ENCODE measurements at regions not wholly inside any gene's neighbourhood (a gene's known extent, or its start where the extent isn't known, plus 50 kb on each side); places are given as distances from the start of the nearest gene placed in this dataset.

- Mint-ChIP-seq H3K27me3 (ENCODE audit: insufficient read depth, low read depth, poor library complexity) (no peaks in the 10 kb centered on the region), H3K27ac (no peak overlapping the region), H3K36me3 (ENCODE audit: low read depth) (no peaks in the 10 kb centered on the region), H3K4me3 (no peak overlapping the region), H3K9me3 (no peaks in the 10 kb centered on the region; the same call in 2 of the 3 replicates), H3K4me1 (peaks cover 11% of the 10 kb centered on the region; the same call in 2 of the 3 replicates)
- H4K20me1 ChIP-seq (replicated peaks; ENCODE audit: insufficient read depth), result no peaks in the 10 kb centered on the region
- H2AFZ ChIP-seq, result peak overlapping the region; percentile 23; the same call in 1 of the 2 replicates
- DNase-seq (ENCODE audit: low spot score) (no peak), ATAC-seq (no peak)
- no peak overlapping the region for H3K4me3 ChIP-seq
- H3K36me3 ChIP-seq (ENCODE audit: insufficient read depth), result no peaks in the 10 kb centered on the region
- H3K4me1 ChIP-seq (ENCODE audit: insufficient read depth), result peaks cover 8% of the 10 kb centered on the region
- H3F3A ChIP-seq (replicated peaks; ENCODE audit: low read depth), result no peaks in the 10 kb centered on the region
- H3K79me2 ChIP-seq (replicated peaks; ENCODE audit: insufficient read depth), result no peaks in the 10 kb centered on the region
- no peak overlapping the region for H3K27ac ChIP-seq (ENCODE audit: low read depth)
- no peak overlapping the region for H3K4me2 ChIP-seq
- TF ChIP-seq POLR2AphosphoS5 (IDR thresholded peaks at IDR 0.05; ENCODE audit: low read depth), result no peak
- no peak for TF ChIP-seq CREB1 (CRISPR knock-in tag; IDR thresholded peaks at IDR 0.05; ENCODE audit: low read depth)
- TF ChIP-seq ETS1 (IDR thresholded peaks at IDR 0.05), result no peak
- no peak for TF ChIP-seq STAT1 (IDR thresholded peaks at IDR 0.05; ENCODE audit: unreplicated experiment)
- H3K27me3 ChIP-seq (ENCODE audit: insufficient read depth), result no peaks in the 10 kb centered on the region
- H3K9me2 ChIP-seq (ENCODE audit: insufficient read depth), result no peaks in the 10 kb centered on the region
Observed at GRCh38 chr3:25084016-25084415, 344.0 kb upstream of the RARB start.

GRCh38 chr3:25086721-25087120, 341.3 kb upstream of the RARB start:
- Histone ChIP-seq H3K79me2 (replicated peaks; ENCODE audit: insufficient read depth) (no peaks in the 10 kb centered on the region), H2AFZ (no peak overlapping the region), H3K4me1 (ENCODE audit: insufficient read depth) (peaks cover 28% of the 10 kb centered on the region), H3K27me3 (ENCODE audit: insufficient read depth) (no peaks in the 10 kb centered on the region), H3K9me2 (ENCODE audit: insufficient read depth) (no peaks in the 10 kb centered on the region), H3F3A (replicated peaks; ENCODE audit: low read depth) (no peaks in the 10 kb centered on the region), H3K4me3 (no peak overlapping the region), H4K20me1 (replicated peaks; ENCODE audit: insufficient read depth) (no peaks in the 10 kb centered on the region), H3K4me2 (no peak overlapping the region), H3K27ac (ENCODE audit: low read depth) (no peak overlapping the region), H3K36me3 (ENCODE audit: insufficient read depth) (no peaks in the 10 kb centered on the region)
- ATAC-seq, result no peak
- H3K4me1 Mint-ChIP-seq, result peaks cover 23% of the 10 kb centered on the region
- H3K27ac Mint-ChIP-seq, result no peak overlapping the region; the same call in 1 of the 2 replicates
- no peak overlapping the region for H3K4me3 Mint-ChIP-seq
- DNase-seq (ENCODE audit: low spot score), result no peak
- H3K9me3 Mint-ChIP-seq, result no peaks in the 10 kb centered on the region; the same call in 2 of the 3 replicates
- TF ChIP-seq CTCF (conservative IDR thresholded peaks at IDR 0.05; ENCODE audit: low read depth in 2 of 2) (no peak), CREB1 (CRISPR knock-in tag; IDR thresholded peaks at IDR 0.05; ENCODE audit: low read depth) (no peak), EZH2phosphoT487 (IDR thresholded peaks at IDR 0.05; ENCODE audit: unreplicated experiment) (no peak), EZH2 (IDR thresholded peaks at IDR 0.05; ENCODE audit: low read depth, unreplicated experiment) (no peak), REST (IDR thresholded peaks at IDR 0.05; ENCODE audit: unreplicated experiment) (no peak), ZNF331 (CRISPR knock-in tag; IDR thresholded peaks at IDR 0.05; ENCODE audit: low read depth) (no peak), STAT1 (IDR thresholded peaks at IDR 0.05; ENCODE audit: unreplicated experiment) (no peak), ZNF114 (CRISPR knock-in tag; IDR thresholded peaks at IDR 0.05) (no peak)
- peaks cover 1% of the 10 kb centered on the region for H3K27me3 Mint-ChIP-seq (ENCODE audit: insufficient read depth, low read depth, poor library complexity)
- no peaks in the 10 kb centered on the region for H3K36me3 Mint-ChIP-seq (ENCODE audit: low read depth)
